ENCODE measurements at regions not wholly inside any gene's neighbourhood (a gene's known extent, or its start where the extent isn't known, plus 50 kb on each side); places are given as distances from the start of the nearest gene placed in this dataset.

- ChIA-PET SMC1A (ENCODE audit: uncharacterized antibody, unreplicated experiment) (no interaction called here), CTCF (no interaction called here), RAD21 (ENCODE audit: unreplicated experiment) (no interaction called here), POLR2A (no interaction called here)
- DNase-seq (ENCODE audit: low read depth, low spot score) (no peak), FAIRE-seq (no peak), ATAC-seq (no peak)
- Histone ChIP-seq H3K4me3 (no peak overlapping the region), H3K36me3 (ENCODE audit: control insufficient read depth in 2 of 2, insufficient read depth in 2 of 2, low read length in 1 of 2) (no peaks in the 10 kb centered on the region), H3K27me3 (replicated peaks in 1 of 2; ENCODE audit: control insufficient read depth in 2 of 2, insufficient read depth in 2 of 2, low read length in 1 of 2) (no peaks in the 10 kb centered on the region), H3K4me1 (ENCODE audit: control insufficient read depth, insufficient read depth, low read length) (no peaks in the 10 kb centered on the region; the same call in 1 of the 2 replicates), H3K27ac (ENCODE audit: control insufficient read depth, insufficient read depth) (no peak overlapping the region), H3K9ac (ENCODE audit: control insufficient read depth, insufficient read depth, low read length) (no peak overlapping the region), H2AFZ (ENCODE audit: control insufficient read depth, low read depth, low read length) (no peak overlapping the region), H3K4me2 (ENCODE audit: control insufficient read depth, insufficient read depth) (no peak overlapping the region), H3K9me3 (replicated peaks; ENCODE audit: control insufficient read depth, insufficient read depth, low read length) (no peaks in the 10 kb centered on the region), H3K79me2 (ENCODE audit: control insufficient read depth, insufficient read depth, low read length) (no peaks in the 10 kb centered on the region), H4K20me1 (ENCODE audit: control insufficient read depth, insufficient read depth) (no peaks in the 10 kb centered on the region)
- BruUV-seq (replicated peaks) = no TSS peak
- TF ChIP-seq TCF3 (IDR thresholded peaks at IDR 0.05; ENCODE audit: borderline replicate concordance, insufficient read depth, low read depth, low read length) = no peak
- in situ Hi-C loops (cut with MboI) = no loop called here
- intact Hi-C loops (cut with micrococcal nuclease; ENCODE audit: unreplicated experiment) = no loop called here
- WGBS (ENCODE audit: insufficient coverage, insufficient replicate concordance, low lambda C conversion rate, missing lambda C conversion rate) = 25% methylated on average over 1 of the region's 1 CpG
These were observed 254.8 kb upstream of the STXBP5 start for GRCh38 chr6:146949425-146949824.

DNA sequence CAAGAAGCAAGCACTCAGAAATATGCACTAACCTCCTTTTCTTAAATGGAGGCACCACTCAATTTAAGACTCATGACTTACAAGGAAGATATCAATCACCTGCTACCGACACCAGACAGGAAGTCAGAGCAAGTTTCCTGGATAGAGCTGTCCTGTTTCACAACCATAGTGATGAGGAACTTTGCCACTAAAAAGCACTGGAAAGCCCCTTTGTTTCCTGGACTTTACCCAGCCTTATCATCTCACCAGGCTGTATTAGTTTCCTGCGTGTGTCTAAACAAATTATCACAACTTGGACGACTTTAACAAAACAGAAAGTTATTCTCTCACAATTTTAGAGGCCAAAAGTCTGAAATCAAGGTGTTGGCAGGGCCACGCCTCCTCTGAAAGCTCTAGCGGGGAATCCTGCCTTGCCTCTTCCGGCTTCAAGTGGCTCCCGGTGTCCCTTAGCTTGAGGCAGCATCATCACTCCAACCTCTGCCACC lies 253.8 kb upstream of the STXBP5 start:
- H3K9me3 ChIP-seq (replicated peaks; ENCODE audit: control insufficient read depth, insufficient read depth, low read length) = no peaks in the 10 kb centered on the region
- RAD21 ChIA-PET (ENCODE audit: unreplicated experiment) = no interaction called here
- BruUV-seq (replicated peaks) = no TSS peak
- H4K20me1 ChIP-seq (ENCODE audit: control insufficient read depth, insufficient read depth) = no peaks in the 10 kb centered on the region
- no peak overlapping the region for H3K9ac ChIP-seq (ENCODE audit: control insufficient read depth, insufficient read depth, low read length)
- H3K4me3 ChIP-seq = no peak overlapping the region
- POLR2A ChIA-PET = no interaction called here
- peak; percentile 80 for FAIRE-seq
- no peaks in the 10 kb centered on the region for H3K27me3 ChIP-seq (replicated peaks in 1 of 2; ENCODE audit: control insufficient read depth in 2 of 2, insufficient read depth in 2 of 2, low read length in 1 of 2)
- no peaks in the 10 kb centered on the region for H3K79me2 ChIP-seq (ENCODE audit: control insufficient read depth, insufficient read depth, low read length)
- CTCF ChIA-PET = no interaction called here
- no peak for DNase-seq (ENCODE audit: low read depth, low spot score)
- WGBS (ENCODE audit: insufficient coverage, insufficient replicate concordance, low lambda C conversion rate, missing lambda C conversion rate) = 12% methylated on average over 7 of the region's 7 CpGs
- no peaks in the 10 kb centered on the region for H3K36me3 ChIP-seq (ENCODE audit: control insufficient read depth in 2 of 2, insufficient read depth in 2 of 2, low read length in 1 of 2)
- intact Hi-C loops (cut with micrococcal nuclease; ENCODE audit: unreplicated experiment) (no loop called here), in situ Hi-C loops (cut with MboI) (no loop called here)
- H3K4me1 ChIP-seq (ENCODE audit: control insufficient read depth, insufficient read depth, low read length) = no peaks in the 10 kb centered on the region; the same call in 1 of the 2 replicates
- peak overlapping the region; percentile 44 for H2AFZ ChIP-seq (ENCODE audit: control insufficient read depth, low read depth, low read length)
- peak; percentile 72 for ATAC-seq
- no peak overlapping the region for H3K27ac ChIP-seq (ENCODE audit: control insufficient read depth, insufficient read depth)
- 0 out of 2 replicates have a peak overlapping the region, but pooled peaks have one; percentile 9 for H3K4me2 ChIP-seq (ENCODE audit: control insufficient read depth, insufficient read depth)
- SMC1A ChIA-PET (ENCODE audit: uncharacterized antibody, unreplicated experiment) = interaction anchor here (2.3 kb wide), 1 partner anchor 24 kb away, joined by 5 read pairs; no protein-coding TSS in a partner anchor
- TF ChIP-seq, protein P1, sequence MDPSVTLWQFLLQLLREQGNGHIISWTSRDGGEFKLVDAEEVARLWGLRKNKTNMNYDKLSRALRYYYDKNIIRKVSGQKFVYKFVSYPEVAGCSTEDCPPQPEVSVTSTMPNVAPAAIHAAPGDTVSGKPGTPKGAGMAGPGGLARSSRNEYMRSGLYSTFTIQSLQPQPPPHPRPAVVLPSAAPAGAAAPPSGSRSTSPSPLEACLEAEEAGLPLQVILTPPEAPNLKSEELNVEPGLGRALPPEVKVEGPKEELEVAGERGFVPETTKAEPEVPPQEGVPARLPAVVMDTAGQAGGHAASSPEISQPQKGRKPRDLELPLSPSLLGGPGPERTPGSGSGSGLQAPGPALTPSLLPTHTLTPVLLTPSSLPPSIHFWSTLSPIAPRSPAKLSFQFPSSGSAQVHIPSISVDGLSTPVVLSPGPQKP (IDR thresholded peaks at IDR 0.05; ENCODE audit: low read depth, low read length) = no peak
- no peak for TF ChIP-seq RAD51 (IDR thresholded peaks at IDR 0.05)
- no peak for TF ChIP-seq NFYB (IDR thresholded peaks at IDR 0.05; ENCODE audit: insufficient read depth, low read depth, low read length)
- TF ChIP-seq KLF5 (IDR thresholded peaks at IDR 0.05; ENCODE audit: partially characterized antibody) = no peak
- TF ChIP-seq SMAD1 (IDR thresholded peaks at IDR 0.05; ENCODE audit: low read depth, partially characterized antibody) = no peak
- TF ChIP-seq SUZ12 (IDR thresholded peaks at IDR 0.05; ENCODE audit: unreplicated experiment) = no peak
- no peak for TF ChIP-seq IKZF2 (IDR thresholded peaks at IDR 0.05)
- TF ChIP-seq HDAC6 (IDR thresholded peaks at IDR 0.05; ENCODE audit: unreplicated experiment) = no peak
- no peak for TF ChIP-seq TAF1 (IDR thresholded peaks at IDR 0.05; ENCODE audit: borderline replicate concordance, low read depth, low read length)
- no peak for TF ChIP-seq RBBP5 (conservative IDR thresholded peaks at IDR 0.05)
- TF ChIP-seq DPF2 (IDR thresholded peaks at IDR 0.05) = peak; percentile 41; the same call in 1 of the 2 replicates
- TF ChIP-seq MYC (IDR thresholded peaks at IDR 0.05; ENCODE audit: insufficient read depth, insufficient read length, insufficient replicate concordance, low read length, severe bottlenecking) = no peak
- TF ChIP-seq RELB (IDR thresholded peaks at IDR 0.05; ENCODE audit: low read depth) = peak; percentile 57; the same call in 1 of the 2 replicates
- TF ChIP-seq TBL1XR1 (IDR thresholded peaks at IDR 0.05; ENCODE audit: low read depth, low read length) = no peak
- TF ChIP-seq NR2C1 (IDR thresholded peaks at IDR 0.05) = no peak
- peak; percentile 38 for TF ChIP-seq IKZF1 (conservative IDR thresholded peaks at IDR 0.05)

All from GM12878 (cell line).